Loucy (cell line): ENCODE measurements at regions not wholly inside any gene's neighbourhood (a gene's known extent, or its start where the extent isn't known, plus 50 kb on each side); places are given as distances from the start of the nearest gene placed in this dataset.
A peak's percentile ranks its signal among the peaks of the same experiment; 100 is the strongest.

ENCODE experiments used
- H2AFZ ChIP-seq: fragments of 200-600 bp; sonication (generic); 2 replicates; pipeline ENCODE4 v1.6.0; 2016; ENCODE audit warnings: antibody characterized with exemption, mild to moderate bottlenecking, low read length, moderate library complexity
- H3F3A ChIP-seq: fragments of 200-600 bp; 2 replicates; pipeline ENCODE4 v1.6.0; 2016; ENCODE audit warnings: antibody characterized with exemption, low read depth, mild to moderate bottlenecking
- H3K27me3 ChIP-seq: fragments of 200-600 bp; sonication (generic); 2 replicates; pipeline ENCODE4 v1.6.1; 2014; ENCODE audit warnings: low read length, mild to moderate bottlenecking; ENCODE audit not compliant: insufficient read depth, poor library complexity, severe bottlenecking
- H3K36me3 ChIP-seq: fragments of 200-600 bp; sonication (generic); 2 replicates; pipeline ENCODE4 v1.6.1; 2016; ENCODE audit warnings: low read length; ENCODE audit not compliant: insufficient read depth
- H3K4me1 ChIP-seq: fragments of 200-600 bp; sonication (generic); 2 replicates; pipeline ENCODE4 v1.5.1; 2014; ENCODE audit warnings: low read length, mild to moderate bottlenecking; ENCODE audit not compliant: insufficient read depth, poor library complexity, severe bottlenecking
- H3K4me2 ChIP-seq: fragments of 200-600 bp; sonication (generic); 2 replicates; pipeline ENCODE4 v1.6.0; 2014; ENCODE audit warnings: antibody characterized with exemption, low read length, low read depth, mild to moderate bottlenecking; ENCODE audit not compliant: poor library complexity, severe bottlenecking
- H3K4me3 ChIP-seq: fragments of 200-600 bp; sonication (generic); 2 replicates; pipeline ENCODE4 v1.5.1; 2014; ENCODE audit warnings: low read length, mild to moderate bottlenecking, mixed read lengths; ENCODE audit not compliant: poor library complexity, severe bottlenecking
- H3K79me2 ChIP-seq: fragments of 200-600 bp; sonication (generic); 2 replicates; pipeline ENCODE4 v1.6.1; 2014; ENCODE audit warnings: low read length; ENCODE audit not compliant: insufficient read depth
- H3K9ac ChIP-seq: fragments of 200-600 bp; sonication (generic); 2 replicates; pipeline ENCODE4 v1.6.0; 2014; ENCODE audit warnings: mild to moderate bottlenecking, low read depth, low read length, moderate library complexity; ENCODE audit not compliant: poor library complexity, severe bottlenecking
- H3K9me2 ChIP-seq: fragments of 200-600 bp; sonication (generic); replicated peaks from 2 replicates; pipeline ENCODE4 v1.6.1; 2016; ENCODE audit warnings: low read depth, low read length, mixed read lengths
- H3K9me3 ChIP-seq: fragments of 200-600 bp; sonication (generic); 2 replicates; pipeline ENCODE4 v1.6.1; 2014; ENCODE audit warnings: mild to moderate bottlenecking, antibody characterized with exemption, low read length, low read depth; ENCODE audit not compliant: insufficient read depth
- H4K20me1 ChIP-seq: fragments of 200-600 bp; sonication (generic); 2 replicates; pipeline ENCODE4 v1.6.0; 2014; ENCODE audit warnings: antibody characterized with exemption, low read length, mild to moderate bottlenecking; ENCODE audit not compliant: insufficient read depth, poor library complexity, severe bottlenecking
- CTCF ChIP-seq: fragments of 200-600 bp; sonication (generic); conservative IDR thresholded peaks from 2 replicates; pipeline ENCODE4 v1.5.1; 2014; ENCODE audit warnings: mild to moderate bottlenecking, antibody characterized with exemption, low read length
- EZH2phosphoT487 ChIP-seq: fragments of 200-600 bp; IDR thresholded peaks from 2 replicates; pipeline ENCODE4 v1.6.1; 2018; ENCODE audit warnings: antibody characterized with exemption, mild to moderate bottlenecking, moderate library complexity, borderline replicate concordance

DNA sequence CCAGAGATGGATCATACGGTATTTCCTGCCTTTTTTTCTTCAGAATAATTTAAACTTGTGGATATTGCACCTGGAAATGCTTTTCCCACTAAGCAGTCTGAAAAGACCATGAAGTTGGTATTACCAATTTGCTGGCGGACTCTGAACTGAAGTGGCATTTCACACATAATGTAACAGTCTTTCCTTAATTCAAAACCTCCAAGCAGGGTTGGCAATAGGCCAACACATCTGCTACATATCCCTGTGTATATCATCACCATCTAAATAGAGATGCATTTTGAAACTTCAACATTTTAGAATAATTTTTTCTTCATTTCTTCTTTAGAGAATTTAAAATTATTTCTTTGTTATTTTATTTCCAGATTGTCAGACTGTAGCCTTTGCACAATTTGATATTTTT, 100.5 kb downstream of the TSPAN8 start:
- no peak for TF ChIP-seq CTCF
- no peak for TF ChIP-seq EZH2phosphoT487
- H3F3A ChIP-seq = peaks cover 12% of the 10 kb centered on the region; the same call in 1 of the 2 replicates
- H3K9ac ChIP-seq = no peak overlapping the region
- no peaks in the 10 kb centered on the region for H3K27me3 ChIP-seq
- H3K4me3 ChIP-seq = no peak overlapping the region
- no peaks in the 10 kb centered on the region for H3K79me2 ChIP-seq
- H3K36me3 ChIP-seq = no peaks in the 10 kb centered on the region
- H3K4me1 ChIP-seq = peaks cover 45% of the 10 kb centered on the region
- peaks cover 14% of the 10 kb centered on the region; the same call in 1 of the 2 replicates for H3K9me3 ChIP-seq
- no peak overlapping the region for H3K4me2 ChIP-seq
- H2AFZ ChIP-seq = no peak overlapping the region
- H4K20me1 ChIP-seq = no peaks in the 10 kb centered on the region
- no peaks in the 10 kb centered on the region for H3K9me2 ChIP-seq

- TF ChIP-seq EZH2phosphoT487 (no peak), CTCF (no peak)
- no peaks in the 10 kb centered on the region for H3K36me3 ChIP-seq
- no peaks in the 10 kb centered on the region for H3K9me2 ChIP-seq
Measured at GRCh38 chr12:71054551-71054950, 103.2 kb downstream of the TSPAN8 start.

GRCh38 chr12:71046215-71046614, 111.6 kb downstream of the TSPAN8 start:
- no peaks in the 10 kb centered on the region for H3K79me2 ChIP-seq
- peaks cover 36% of the 10 kb centered on the region for H3K4me1 ChIP-seq
- no peaks in the 10 kb centered on the region for H3K27me3 ChIP-seq
- no peaks in the 10 kb centered on the region for H3F3A ChIP-seq
- H3K9me2 ChIP-seq = no peaks in the 10 kb centered on the region
- no peak for TF ChIP-seq CTCF
- TF ChIP-seq EZH2phosphoT487 = no peak
- H3K4me2 ChIP-seq = peak overlapping the region; percentile 54
- no peaks in the 10 kb centered on the region for H4K20me1 ChIP-seq
- no peaks in the 10 kb centered on the region for H3K9me3 ChIP-seq
- peak overlapping the region; percentile 37 for H2AFZ ChIP-seq
- H3K9ac ChIP-seq = peak overlapping the region; percentile 26
- H3K36me3 ChIP-seq = no peaks in the 10 kb centered on the region
- peak overlapping the region; percentile 18 for H3K4me3 ChIP-seq

More at GRCh38 chr12:71054551-71054950, 103.2 kb downstream of the TSPAN8 start:
- Histone ChIP-seq H3K9ac (peak overlapping the region; percentile 65), H3K27me3 (no peaks in the 10 kb centered on the region), H3K4me2 (peak overlapping the region; percentile 59), H3K4me1 (peaks cover 49% of the 10 kb centered on the region), H3F3A (peaks cover 12% of the 10 kb centered on the region; the same call in 1 of the 2 replicates), H3K79me2 (no peaks in the 10 kb centered on the region), H4K20me1 (no peaks in the 10 kb centered on the region), H3K4me3 (peak overlapping the region; percentile 31), H2AFZ (peak overlapping the region; percentile 2; the same call in 1 of the 2 replicates), H3K9me3 (peaks cover 14% of the 10 kb centered on the region; the same call in 1 of the 2 replicates)
